Upper lobe of left lung (tissue), 6 donors: ENCODE measurements at regions not wholly inside any gene's neighbourhood (a gene's known extent, or its start where the extent isn't known, plus 50 kb on each side); places are given as distances from the start of the nearest gene placed in this dataset.

Experiments used
- ATAC-seq, 2 donors: fragments of 200-7000 bp; cut with Tn5 transposase; one replicate each; pipeline ENCODE4 v1.9.1; 2022; ENCODE audit warnings: mild to moderate bottlenecking in 2 of 2, moderate library complexity in 2 of 2; ENCODE audit not compliant: low FRiP score in 2 of 2
- DNase-seq, 2 donors: peaks; one replicate each; pipeline ENCODE4 v3.0.0-alpha.2; 2019 to 2020
- H3K27ac ChIP-seq, 4 donors: fragments of 200-600 bp; sonication (generic); one replicate each; pipeline ENCODE4 v1.5.1; 2016 to 2019
- H3K27me3 ChIP-seq, 4 donors: fragments of 200-600 bp; sonication (generic); one replicate each; pipeline ENCODE4 v1.5.1; 2017 to 2019
- H3K36me3 ChIP-seq, 4 donors: fragments of 200-600 bp; sonication (generic); one replicate each; pipeline ENCODE4 v1.5.1; 2016 to 2019
- H3K4me1 ChIP-seq, 4 donors: fragments of 200-600 bp; sonication (generic); one replicate each; pipeline ENCODE4 v1.5.1; 2018 to 2019
- H3K4me3 ChIP-seq, 4 donors: fragments of 200-600 bp; sonication (generic); one replicate each; pipeline ENCODE4 v1.5.1; 2017 to 2019; ENCODE audit warnings: mild to moderate bottlenecking in 2 of 4, moderate library complexity in 1 of 4
- H3K9me3 ChIP-seq, 4 donors: fragments of 200-600 bp; sonication (generic); one replicate each; pipeline ENCODE4 v1.5.1; 2018 to 2019
- EP300 ChIP-seq, 4 donors: sonication (generic); formaldehyde crosslinking; IDR thresholded peaks; one replicate each; pipeline ENCODE4 v1.5.1; 2017; ENCODE audit warnings: antibody characterized with exemption in 4 of 4, control low read depth in 2 of 4
- POLR2A ChIP-seq, 4 donors: fragments of 450-650 bp; IDR thresholded peaks; one replicate each; pipeline ENCODE4 v1.5.1; 2016 to 2017; ENCODE audit warnings: antibody characterized with exemption in 4 of 4, mild to moderate bottlenecking in 2 of 4
- POLR2AphosphoS5 ChIP-seq, 2 donors: sonication (generic); formaldehyde crosslinking; IDR thresholded peaks; one replicate each; pipeline ENCODE4 v1.5.1; 2017; ENCODE audit warnings: antibody characterized with exemption in 2 of 2
- WGBS, 2 donors: methylation state at CpG; one replicate each; pipeline ENCODE4 v1.1.5; 2017 to 2018; 5-methylcytosine and 5-hydroxymethylcytosine counted together
- small RNA-seq, 4 donors: library from RNA; depleted of rRNA; stranded (forward); fragments of <200 nt; gene quantifications; one replicate each; pipeline ENCODE3, GENCODE V24; 2016
- TF ChIP-seq, protein P1 (sequence below), 6 experiments: fragments of 450-650 bp in 4 of 6; fragments of 200-600 bp in 2 of 6; sonication (generic) in 2 of 6; IDR thresholded peaks; one replicate each; pipeline ENCODE4 v1.5.1; 2016 to 2019; ENCODE audit warnings: antibody characterized with exemption in 6 of 6
- donor health status: DM: no; HTN: no; CAD: no; lungs with moderate emphysema.
- donor health status: DM: no; HTN: yes; CAD: no; lungs with severe emphysema.

DNA sequence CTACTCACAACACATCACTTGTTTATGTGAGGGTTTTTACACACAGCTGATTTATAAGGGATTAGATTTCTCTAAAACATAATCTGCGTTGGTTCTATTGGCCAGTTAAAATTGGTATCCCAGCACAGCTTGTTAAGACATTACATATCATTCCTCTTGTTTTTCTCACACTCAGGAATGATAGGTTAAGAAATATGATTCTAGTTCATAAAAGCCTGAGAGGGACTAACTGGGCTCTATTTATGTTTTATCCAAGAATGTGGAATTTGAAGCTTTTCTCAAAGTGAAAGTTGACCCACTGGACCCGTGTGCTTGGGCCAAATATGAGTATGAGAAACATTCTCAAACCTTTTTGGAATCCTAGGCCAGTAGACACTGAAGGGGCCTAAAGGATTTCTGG, 117.3 kb downstream of the TMEM170B start:
- DNase-seq, result no peak
- TF ChIP-seq EP300 (IDR thresholded peaks at IDR 0.05), result no peak
- no peak overlapping the region for H3K4me3 ChIP-seq
- 59 to 78% methylated on average over 2 of the region's 2 CpGs for WGBS, 2 donors
- no peaks in the 10 kb centered on the region for H3K9me3 ChIP-seq
- no peak overlapping the region for H3K27ac ChIP-seq
- no peaks in the 10 kb centered on the region for H3K27me3 ChIP-seq
- peaks cover 22 to 38% (median 30%) of the 10 kb centered on the region in 4 donors for H3K4me1 ChIP-seq
- no peaks in the 10 kb centered on the region for H3K36me3 ChIP-seq
- no peak for ATAC-seq

DNA sequence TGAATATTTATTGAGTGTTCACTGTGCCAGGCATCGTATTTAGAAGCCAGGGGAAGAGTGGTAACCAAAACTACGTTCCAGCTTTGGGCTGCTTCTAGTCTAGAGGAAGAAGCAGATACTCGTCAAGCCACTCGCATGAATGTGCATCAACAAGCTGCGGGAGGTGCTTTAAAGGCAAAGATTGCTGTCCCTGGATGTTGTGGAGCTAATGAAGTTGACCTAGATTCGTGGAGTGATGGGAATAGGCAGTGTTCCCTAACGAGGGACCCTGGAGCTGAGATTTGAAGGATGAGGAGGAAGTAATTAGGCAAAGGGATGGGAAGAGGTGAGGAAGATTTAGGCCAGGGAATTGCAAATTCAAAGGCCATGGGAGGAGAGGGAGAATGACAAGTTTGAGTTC, 118.9 kb downstream of the TMEM170B start:
- no peak for DNase-seq
- ATAC-seq, result no peak
- no peaks in the 10 kb centered on the region for H3K36me3 ChIP-seq
- 75 to 84% methylated on average over 7 of the region's 7 CpGs for WGBS, 2 donors
- no peaks in the 10 kb centered on the region for H3K9me3 ChIP-seq
- H3K27me3 ChIP-seq, result no peaks in the 10 kb centered on the region
- no peak overlapping the region for H3K27ac ChIP-seq
- no peak overlapping the region for H3K4me3 ChIP-seq
- TF ChIP-seq POLR2A (IDR thresholded peaks at IDR 0.05) (no peak), EP300 (IDR thresholded peaks at IDR 0.05) (no peak), POLR2AphosphoS5 (IDR thresholded peaks at IDR 0.05) (no peak)
- TF ChIP-seq, protein P1, sequence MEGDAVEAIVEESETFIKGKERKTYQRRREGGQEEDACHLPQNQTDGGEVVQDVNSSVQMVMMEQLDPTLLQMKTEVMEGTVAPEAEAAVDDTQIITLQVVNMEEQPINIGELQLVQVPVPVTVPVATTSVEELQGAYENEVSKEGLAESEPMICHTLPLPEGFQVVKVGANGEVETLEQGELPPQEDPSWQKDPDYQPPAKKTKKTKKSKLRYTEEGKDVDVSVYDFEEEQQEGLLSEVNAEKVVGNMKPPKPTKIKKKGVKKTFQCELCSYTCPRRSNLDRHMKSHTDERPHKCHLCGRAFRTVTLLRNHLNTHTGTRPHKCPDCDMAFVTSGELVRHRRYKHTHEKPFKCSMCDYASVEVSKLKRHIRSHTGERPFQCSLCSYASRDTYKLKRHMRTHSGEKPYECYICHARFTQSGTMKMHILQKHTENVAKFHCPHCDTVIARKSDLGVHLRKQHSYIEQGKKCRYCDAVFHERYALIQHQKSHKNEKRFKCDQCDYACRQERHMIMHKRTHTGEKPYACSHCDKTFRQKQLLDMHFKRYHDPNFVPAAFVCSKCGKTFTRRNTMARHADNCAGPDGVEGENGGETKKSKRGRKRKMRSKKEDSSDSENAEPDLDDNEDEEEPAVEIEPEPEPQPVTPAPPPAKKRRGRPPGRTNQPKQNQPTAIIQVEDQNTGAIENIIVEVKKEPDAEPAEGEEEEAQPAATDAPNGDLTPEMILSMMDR (IDR thresholded peaks at IDR 0.05), result no peak
- H3K4me1 ChIP-seq, result peaks cover 22 to 31% (median 27%) of the 10 kb centered on the region in 4 donors

DNA sequence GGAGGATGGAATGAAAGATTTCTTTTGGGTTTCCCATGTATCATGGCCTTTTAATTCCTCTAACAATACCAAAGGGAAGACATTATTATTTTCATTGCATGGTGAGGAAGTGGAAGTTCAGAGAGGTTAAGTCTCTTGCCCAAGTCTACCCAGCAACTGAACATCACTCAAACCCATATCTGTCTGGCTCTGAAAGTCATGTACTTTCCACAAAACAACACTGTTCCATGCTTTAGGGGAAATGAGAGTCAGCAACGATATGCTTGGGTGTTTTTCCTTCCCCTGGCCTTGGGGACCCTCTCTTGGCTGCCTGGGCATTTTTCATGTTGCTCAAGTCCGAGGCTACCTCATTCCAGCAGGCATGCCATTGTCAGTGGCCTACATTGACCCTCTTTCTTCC, 118.8 kb downstream of the ADTRP start:
- 72 to 75% methylated on average over 2 of the region's 2 CpGs for WGBS, 2 donors
- no peak for ATAC-seq

DNA sequence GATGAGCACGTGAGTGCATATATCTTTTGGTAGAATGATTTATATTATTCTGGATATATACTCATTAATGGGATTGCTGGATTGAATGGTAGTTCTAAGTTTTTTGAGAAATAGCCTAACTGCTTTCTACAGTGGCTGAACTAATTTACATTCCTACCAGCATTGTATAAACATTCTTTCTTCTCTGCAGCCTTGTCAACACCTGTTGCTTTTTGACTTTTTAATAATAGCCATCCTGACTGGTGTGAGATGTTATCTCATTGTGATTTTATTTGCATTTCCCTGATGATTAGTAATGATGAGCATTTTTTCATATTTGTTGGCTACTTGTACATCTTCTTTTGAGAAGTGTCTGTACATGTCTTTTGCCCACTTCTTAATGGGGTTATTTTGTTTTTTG, 116.3 kb downstream of the ADTRP start:
- no peak overlapping the region for H3K4me3 ChIP-seq
- H3K27ac ChIP-seq, result no peak overlapping the region
- TF ChIP-seq, protein P1 (IDR thresholded peaks at IDR 0.05), result no peak
- no peak for TF ChIP-seq POLR2A (IDR thresholded peaks at IDR 0.05)
- no peaks in the 10 kb centered on the region for H3K4me1 ChIP-seq
- 93 to 95% methylated on average over 1 of the region's 1 CpG for WGBS, 2 donors
- DNase-seq (no peak), ATAC-seq (no peak)
- no peaks in the 10 kb centered on the region for H3K27me3 ChIP-seq
- no peaks in the 10 kb centered on the region for H3K9me3 ChIP-seq
- H3K36me3 ChIP-seq, result no peaks in the 10 kb centered on the region

More for the DNA sequence above, 118.8 kb downstream of the ADTRP start:
- TF ChIP-seq POLR2A (IDR thresholded peaks at IDR 0.05), result no peak
- H3K27me3 ChIP-seq, result no peaks in the 10 kb centered on the region
- H3K36me3 ChIP-seq, result no peaks in the 10 kb centered on the region
- no peaks in the 10 kb centered on the region for H3K9me3 ChIP-seq
- DNase-seq, result no peak
- no peak overlapping the region for H3K27ac ChIP-seq
- peaks cover 9 to 13% (median 10%) of the 10 kb centered on the region in 4 donors for H3K4me1 ChIP-seq
- H3K4me3 ChIP-seq, result no peak overlapping the region

DNA sequence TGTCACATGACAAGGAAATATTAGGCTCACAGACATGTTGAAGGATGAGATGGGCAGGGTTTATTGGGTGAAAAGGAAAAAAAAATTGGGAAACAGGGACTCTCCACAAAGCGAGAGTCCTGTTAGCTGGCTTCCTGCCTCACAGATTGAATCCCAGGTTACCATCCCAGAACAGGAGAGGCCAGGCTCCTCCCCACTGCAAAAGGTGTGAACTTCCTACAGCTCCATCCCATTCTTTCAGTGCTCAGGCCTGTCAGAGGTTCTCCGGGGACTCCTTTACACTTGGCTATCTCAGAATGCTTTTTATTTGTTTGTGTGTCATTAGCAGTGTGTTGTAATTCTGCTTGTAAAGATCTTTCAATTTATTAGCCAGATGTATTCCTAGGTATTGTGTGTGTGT, 115.1 kb downstream of the ADTRP start:
- Histone ChIP-seq H3K9me3 (no peaks in the 10 kb centered on the region), H3K27ac (no peak overlapping the region), H3K4me1 (no peaks in the 10 kb centered on the region), H3K27me3 (no peaks in the 10 kb centered on the region), H3K4me3 (no peak overlapping the region), H3K36me3 (no peaks in the 10 kb centered on the region)
- TF ChIP-seq EP300 (IDR thresholded peaks at IDR 0.05), result no peak
- TF ChIP-seq, protein P1 (IDR thresholded peaks at IDR 0.05), result no peak
- TF ChIP-seq POLR2A (IDR thresholded peaks at IDR 0.05), result no peak
- TF ChIP-seq POLR2AphosphoS5 (IDR thresholded peaks at IDR 0.05), result no peak
- ATAC-seq, result no peak
- WGBS, 2 donors, result 91 to 100% methylated on average over 2 of the region's 2 CpGs
- DNase-seq, result no peak

Small RNA genes in the stretch of these regions (small RNA-seq; reads per million reads assigned to genes)
- gene RF00017, result 0 reads per million in 4 donors
